ENCODE measurements at regions not wholly inside any gene's neighbourhood (a gene's known extent, or its start where the extent isn't known, plus 50 kb on each side); places are given as distances from the start of the nearest gene placed in this dataset.
"Not testable (repeated sequence)": the region's sequence is repeated elsewhere in the genome, so short reads cannot be mapped to it uniquely, and the experiment has no call there.

GRCh38 chrX:65883556-65883955 is 156.3 kb downstream of the VSIG4 start:
- DNase-seq (ENCODE audit: low read depth in 2 of 2), result no peak

GRCh38 chrX:65879977-65880799 is 159.7 kb downstream of the VSIG4 start:
- DNase-seq (ENCODE audit: low read depth in 2 of 2), result no peak

- DNase-seq (ENCODE audit: low read depth in 2 of 2), result no peak
Measured at GRCh38 chrX:65878456-65878855, 161.4 kb downstream of the VSIG4 start.

GRCh38 chrX:65877953-65878352 is 161.9 kb downstream of the VSIG4 start:
- no peak for DNase-seq (ENCODE audit: low read depth in 2 of 2)

GRCh38 chrX:65875614-65876013 is 164.3 kb downstream of the VSIG4 start:
- not testable (repeated sequence) for DNase-seq (ENCODE audit: low read depth in 2 of 2)

GRCh38 chrX:65874765-65875164 is 165.1 kb downstream of the VSIG4 start:
- DNase-seq (ENCODE audit: low read depth in 2 of 2), result no peak

- no peak for DNase-seq (ENCODE audit: low read depth in 2 of 2)
Measured at GRCh38 chrX:65874110-65874509, 165.8 kb downstream of the VSIG4 start.

- DNase-seq (ENCODE audit: low read depth in 2 of 2), result no peak
Measured at GRCh38 chrX:65873385-65873784, 166.5 kb downstream of the VSIG4 start.

GRCh38 chrX:65871671-65872311 is 168.1 kb downstream of the VSIG4 start:
- DNase-seq (ENCODE audit: low read depth in 2 of 2), result no peak

- not testable (repeated sequence) for DNase-seq (ENCODE audit: low read depth in 2 of 2)
Measured at GRCh38 chrX:65870544-65870943, 169.3 kb downstream of the VSIG4 start.

- no peak for DNase-seq (ENCODE audit: low read depth in 2 of 2)
Measured at GRCh38 chrX:65866773-65867172, 173.1 kb downstream of the VSIG4 start.

GRCh38 chrX:65866146-65866545 is 173.7 kb downstream of the VSIG4 start:
- DNase-seq (ENCODE audit: low read depth in 2 of 2), result no peak

GRCh38 chrX:65862638-65863037 is 177.2 kb downstream of the VSIG4 start:
- no peak for DNase-seq (ENCODE audit: low read depth in 2 of 2)

- no peak for DNase-seq (ENCODE audit: low read depth in 2 of 2)
Measured at GRCh38 chrX:65859299-65859698, 180.6 kb downstream of the VSIG4 start.

GRCh38 chrX:65854437-65854836 is 185.4 kb downstream of the VSIG4 start:
- not testable (repeated sequence) for DNase-seq (ENCODE audit: low read depth in 2 of 2)

GRCh38 chrX:65851306-65851705 is 183.9 kb downstream of the MSN start:
- DNase-seq (ENCODE audit: low read depth in 2 of 2), result not testable (repeated sequence)

- DNase-seq (ENCODE audit: low read depth in 2 of 2), result not testable (repeated sequence)
Measured at GRCh38 chrX:65850821-65851220, 183.4 kb downstream of the MSN start.

- DNase-seq (ENCODE audit: low read depth in 2 of 2), result no peak
Measured at GRCh38 chrX:65846974-65847373, 179.5 kb downstream of the MSN start.

- DNase-seq (ENCODE audit: low read depth in 2 of 2), result no peak
Measured at GRCh38 chrX:65841263-65841662, 173.8 kb downstream of the MSN start.

GRCh38 chrX:65838674-65839073 is 171.2 kb downstream of the MSN start:
- DNase-seq (ENCODE audit: low read depth in 2 of 2), result no peak

- DNase-seq (ENCODE audit: low read depth in 2 of 2), result no peak
Measured at GRCh38 chrX:65837875-65838549, 170.6 kb downstream of the MSN start.

- DNase-seq (ENCODE audit: low read depth in 2 of 2), result no peak
Measured at GRCh38 chrX:65831268-65831667, 163.8 kb downstream of the MSN start.

- DNase-seq (ENCODE audit: low read depth in 2 of 2), result no peak
Measured at GRCh38 chrX:65828599-65828998, 161.1 kb downstream of the MSN start.

Data from stimulated activated CD4-positive, alpha-beta T cell treated with anti-CD3 and anti-CD28 coated beads, Interleukin-1b, Interleukin-23, amount 100 ng/mL, for 1 hour (primary cell).